KMS-11 (cell line): ENCODE measurements at regions not wholly inside any gene's neighbourhood (a gene's known extent, or its start where the extent isn't known, plus 50 kb on each side); places are given as distances from the start of the nearest gene placed in this dataset.

Experiments
- H2AFZ ChIP-seq: fragments of 200-600 bp; sonication (generic); 2 replicates; pipeline ENCODE4 v1.6.1; 2016; ENCODE audit warnings: antibody characterized with exemption, mixed run types, low read depth
- H3K27ac ChIP-seq: fragments of 200-600 bp; sonication (generic); 2 replicates; pipeline ENCODE4 v1.6.1; 2016; ENCODE audit warnings: mild to moderate bottlenecking, mixed run types
- H3K27me3 ChIP-seq: fragments of 200-600 bp; sonication (generic); 2 replicates; pipeline ENCODE4 v1.6.1; 2017; ENCODE audit warnings: mild to moderate bottlenecking, low read depth, mixed run types, moderate library complexity; ENCODE audit not compliant: insufficient read depth
- H3K36me3 ChIP-seq: fragments of 200-600 bp; sonication (generic); 2 replicates; pipeline ENCODE4 v1.6.1; 2017; ENCODE audit warnings: mild to moderate bottlenecking, mixed run types; ENCODE audit not compliant: insufficient read depth
- H3K4me1 ChIP-seq: fragments of 200-600 bp; sonication (generic); 2 replicates; pipeline ENCODE4 v1.6.1; 2016; ENCODE audit warnings: mild to moderate bottlenecking, low read depth, mixed run types; ENCODE audit not compliant: poor library complexity, severe bottlenecking
- H3K4me2 ChIP-seq: fragments of 200-600 bp; sonication (generic); 2 replicates; pipeline ENCODE4 v1.7.0; 2016; ENCODE audit warnings: mild to moderate bottlenecking, mixed run types
- H3K4me3 ChIP-seq: fragments of 200-600 bp; sonication (generic); IDR thresholded peaks from 2 replicates; pipeline ENCODE4 v1.6.1; 2017; ENCODE audit warnings: low read depth, low read length, mixed read lengths; ENCODE audit not compliant: insufficient read depth
- H3K79me2 ChIP-seq: fragments of 200-600 bp; sonication (generic); 2 replicates; pipeline ENCODE4 v1.6.1; 2016; ENCODE audit warnings: low read depth, mixed run types; ENCODE audit not compliant: insufficient read depth
- H3K9ac ChIP-seq: fragments of 200-600 bp; sonication (generic); 2 replicates; pipeline ENCODE4 v1.6.1; 2016; ENCODE audit warnings: mild to moderate bottlenecking, mixed run types
- H4K20me1 ChIP-seq: fragments of 200-600 bp; sonication (generic); 2 replicates; pipeline ENCODE4 v1.6.1; 2016; ENCODE audit warnings: mild to moderate bottlenecking, mixed run types; ENCODE audit not compliant: insufficient read depth
- TF ChIP-seq, protein P1 (sequence below): fragments of 200-600 bp; sonication (generic); conservative IDR thresholded peaks from 2 replicates; pipeline ENCODE4 v1.6.1; 2017; ENCODE audit warnings: low read depth, mild to moderate bottlenecking, antibody characterized with exemption, low read length, moderate library complexity, mixed read lengths

DNA sequence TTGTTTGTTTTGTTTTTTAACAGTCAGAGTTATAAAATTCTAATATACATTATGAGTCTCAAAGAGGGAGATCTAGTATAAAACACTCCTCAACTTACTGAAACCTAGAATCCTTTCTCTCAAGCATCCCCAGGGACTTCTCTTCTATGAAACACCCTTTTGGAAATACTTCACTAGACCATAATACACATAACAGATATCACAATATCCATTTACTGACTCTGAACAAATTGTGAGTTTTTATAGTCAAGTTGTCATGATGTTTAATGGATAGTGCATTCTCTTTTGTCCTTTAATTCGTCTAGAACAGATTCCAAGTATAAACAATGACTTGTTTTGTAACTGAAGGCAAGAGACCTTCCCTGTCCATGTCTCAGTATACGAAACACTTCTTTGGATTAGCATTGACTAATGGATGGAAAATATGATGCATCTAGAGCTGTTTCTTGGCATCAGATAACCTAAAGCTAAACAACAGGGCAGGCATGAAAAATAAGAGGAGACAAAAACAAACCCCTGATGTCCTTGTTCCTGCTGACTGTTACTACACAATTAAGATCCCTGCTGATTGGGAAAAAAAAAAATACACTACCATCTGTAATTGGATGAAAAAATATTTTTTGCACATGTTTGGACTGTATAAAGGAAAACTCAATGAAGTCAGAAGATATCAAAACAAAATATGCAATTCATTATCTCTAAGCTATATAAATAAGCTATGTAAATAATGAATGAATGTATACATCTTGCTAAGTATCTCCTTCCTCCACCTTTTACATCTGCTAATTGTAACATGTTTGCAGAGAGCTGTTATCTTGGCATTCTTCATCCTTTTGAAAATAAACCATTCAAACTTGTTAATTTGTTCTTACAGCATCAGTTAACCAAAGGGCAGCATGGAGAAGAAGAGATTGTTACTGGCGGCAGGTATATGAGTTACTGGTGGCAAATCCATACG, 214.2 kb downstream of the LACC1 start:
- Histone ChIP-seq H3K4me3 (no peak overlapping the region), H3K36me3 (no peaks in the 10 kb centered on the region), H3K4me1 (peaks cover 31% of the 10 kb centered on the region), H3K27me3 (no peaks in the 10 kb centered on the region), H2AFZ (no peak overlapping the region), H4K20me1 (no peaks in the 10 kb centered on the region), H3K9ac (no peak overlapping the region), H3K79me2 (no peaks in the 10 kb centered on the region), H3K4me2 (no peak overlapping the region), H3K27ac (no peak overlapping the region)
- TF ChIP-seq, protein P1, sequence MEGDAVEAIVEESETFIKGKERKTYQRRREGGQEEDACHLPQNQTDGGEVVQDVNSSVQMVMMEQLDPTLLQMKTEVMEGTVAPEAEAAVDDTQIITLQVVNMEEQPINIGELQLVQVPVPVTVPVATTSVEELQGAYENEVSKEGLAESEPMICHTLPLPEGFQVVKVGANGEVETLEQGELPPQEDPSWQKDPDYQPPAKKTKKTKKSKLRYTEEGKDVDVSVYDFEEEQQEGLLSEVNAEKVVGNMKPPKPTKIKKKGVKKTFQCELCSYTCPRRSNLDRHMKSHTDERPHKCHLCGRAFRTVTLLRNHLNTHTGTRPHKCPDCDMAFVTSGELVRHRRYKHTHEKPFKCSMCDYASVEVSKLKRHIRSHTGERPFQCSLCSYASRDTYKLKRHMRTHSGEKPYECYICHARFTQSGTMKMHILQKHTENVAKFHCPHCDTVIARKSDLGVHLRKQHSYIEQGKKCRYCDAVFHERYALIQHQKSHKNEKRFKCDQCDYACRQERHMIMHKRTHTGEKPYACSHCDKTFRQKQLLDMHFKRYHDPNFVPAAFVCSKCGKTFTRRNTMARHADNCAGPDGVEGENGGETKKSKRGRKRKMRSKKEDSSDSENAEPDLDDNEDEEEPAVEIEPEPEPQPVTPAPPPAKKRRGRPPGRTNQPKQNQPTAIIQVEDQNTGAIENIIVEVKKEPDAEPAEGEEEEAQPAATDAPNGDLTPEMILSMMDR = no peak

DNA sequence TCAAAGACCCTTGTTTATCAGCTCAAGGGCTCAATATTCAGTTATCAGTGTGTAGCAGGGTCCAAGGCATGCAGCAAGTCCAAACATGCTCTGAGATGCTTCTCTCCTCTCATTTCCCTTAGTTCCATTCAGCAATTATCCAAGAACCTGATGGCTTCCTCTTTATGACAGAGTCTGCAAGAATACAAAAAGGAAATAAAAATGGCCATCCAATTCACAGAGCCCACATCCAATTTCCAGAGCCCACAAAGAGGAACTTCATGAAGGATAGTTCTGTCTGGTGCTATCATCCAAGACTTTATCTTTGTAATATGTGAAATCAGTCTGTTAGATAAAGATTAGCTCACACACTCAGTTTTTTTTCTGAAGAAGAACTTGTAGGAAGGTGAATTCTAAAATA, 217.2 kb downstream of the LACC1 start:
- H3K9ac ChIP-seq = no peak overlapping the region
- H3K27ac ChIP-seq = no peak overlapping the region
- H2AFZ ChIP-seq = no peak overlapping the region
- no peak overlapping the region for H3K4me2 ChIP-seq
- no peaks in the 10 kb centered on the region for H4K20me1 ChIP-seq
- peaks cover 8% of the 10 kb centered on the region for H3K4me1 ChIP-seq
- no peaks in the 10 kb centered on the region for H3K79me2 ChIP-seq
- TF ChIP-seq, protein P1 = no peak
- H3K27me3 ChIP-seq = no peaks in the 10 kb centered on the region
- no peaks in the 10 kb centered on the region for H3K36me3 ChIP-seq
- no peak overlapping the region for H3K4me3 ChIP-seq

DNA sequence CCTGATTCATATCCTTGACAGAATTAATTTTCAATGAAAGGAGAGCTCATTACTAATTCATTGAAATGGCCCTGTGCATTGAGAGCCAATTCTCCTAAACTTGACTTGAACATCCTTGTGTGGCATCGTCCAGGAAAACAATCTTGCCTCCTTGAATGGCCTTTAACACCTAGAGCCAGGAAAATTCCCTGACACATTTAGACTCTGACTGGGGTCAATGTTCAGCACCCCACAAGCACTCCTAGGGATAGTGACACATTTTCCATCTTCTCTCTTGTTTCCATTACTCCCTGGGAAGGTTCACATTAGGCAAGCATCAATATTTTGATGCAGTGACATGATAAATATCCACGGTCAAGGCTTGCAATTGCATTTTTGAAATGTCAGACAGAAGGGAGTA, 218.9 kb downstream of the LACC1 start:
- Histone ChIP-seq H3K4me1 (no peaks in the 10 kb centered on the region), H3K4me2 (no peak overlapping the region), H3K4me3 (no peak overlapping the region), H2AFZ (no peak overlapping the region), H3K79me2 (no peaks in the 10 kb centered on the region), H4K20me1 (no peaks in the 10 kb centered on the region), H3K36me3 (no peaks in the 10 kb centered on the region), H3K9ac (no peak overlapping the region), H3K27ac (no peak overlapping the region), H3K27me3 (no peaks in the 10 kb centered on the region)
- TF ChIP-seq, protein P1 = no peak

DNA sequence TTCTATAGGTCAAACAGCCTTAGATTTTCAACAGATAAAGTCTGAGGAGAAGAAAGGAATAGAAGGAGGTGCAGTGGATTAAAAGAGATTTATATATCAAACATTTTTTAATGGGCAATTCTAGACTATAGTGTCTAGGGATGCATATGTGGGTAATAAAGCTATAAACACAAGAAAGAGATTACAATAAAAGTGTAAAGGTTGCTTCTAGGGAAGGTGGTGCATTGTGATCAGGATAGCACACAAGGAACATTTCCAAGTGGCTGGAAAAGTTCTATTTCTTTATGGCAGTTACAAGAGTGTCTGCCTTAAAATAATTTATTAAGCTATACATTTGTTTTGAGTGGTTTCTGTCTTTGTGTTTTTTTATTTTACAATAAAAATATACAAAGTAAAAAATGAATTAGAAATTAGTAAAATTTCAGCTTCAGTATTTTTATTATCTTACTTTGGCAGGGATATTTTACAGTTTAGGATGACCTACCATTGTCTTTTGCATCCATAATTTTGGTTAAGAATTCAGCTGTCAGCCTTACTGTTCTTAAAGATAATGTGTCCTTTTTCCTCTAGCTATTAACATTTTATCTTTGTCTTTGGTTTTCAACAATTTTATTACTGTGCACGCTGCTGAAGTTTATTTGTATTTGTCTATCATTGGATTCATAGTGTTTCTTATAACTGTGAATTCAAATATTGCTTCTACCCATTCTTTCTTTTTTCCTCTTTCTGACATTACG, 221.8 kb downstream of the LACC1 start:
- Histone ChIP-seq H2AFZ (no peak overlapping the region), H3K4me1 (no peaks in the 10 kb centered on the region), H3K36me3 (no peaks in the 10 kb centered on the region), H3K27ac (no peak overlapping the region), H3K79me2 (no peaks in the 10 kb centered on the region), H4K20me1 (no peaks in the 10 kb centered on the region), H3K4me3 (no peak overlapping the region), H3K27me3 (no peaks in the 10 kb centered on the region), H3K9ac (no peak overlapping the region), H3K4me2 (no peak overlapping the region)
- TF ChIP-seq, protein P1 = no peak
